Kidney epithelial cell (primary cell): ENCODE measurements at regions not wholly inside any gene's neighbourhood (a gene's known extent, or its start where the extent isn't known, plus 50 kb on each side); places are given as distances from the start of the nearest gene placed in this dataset.

Experiments
- DNase-seq: peaks from one replicate; pipeline ENCODE4 v3.0.0-alpha.2; 2010; ENCODE audit warnings: low read depth
- H3K27me3 ChIP-seq: 2 replicates; pipeline ENCODE4 v1.6.0; 2011; ENCODE audit warnings: low read length; ENCODE audit not compliant: control insufficient read depth, insufficient read depth
- H3K36me3 ChIP-seq: 2 replicates; pipeline ENCODE4 v1.5.1; 2011; ENCODE audit warnings: low read length; ENCODE audit not compliant: control insufficient read depth, insufficient read depth
- H3K4me3 ChIP-seq: 2 replicates; pipeline ENCODE4 v1.5.1; 2011; ENCODE audit warnings: low read depth, mild to moderate bottlenecking, control low read depth, low read length
- CTCF ChIP-seq: IDR thresholded peaks from 2 replicates; pipeline ENCODE4 v1.5.1; 2011; ENCODE audit warnings: mild to moderate bottlenecking, moderate library complexity, low read length, control low read depth, inconsistent platforms; ENCODE audit not compliant: insufficient read depth, poor library complexity, severe bottlenecking

DNA sequence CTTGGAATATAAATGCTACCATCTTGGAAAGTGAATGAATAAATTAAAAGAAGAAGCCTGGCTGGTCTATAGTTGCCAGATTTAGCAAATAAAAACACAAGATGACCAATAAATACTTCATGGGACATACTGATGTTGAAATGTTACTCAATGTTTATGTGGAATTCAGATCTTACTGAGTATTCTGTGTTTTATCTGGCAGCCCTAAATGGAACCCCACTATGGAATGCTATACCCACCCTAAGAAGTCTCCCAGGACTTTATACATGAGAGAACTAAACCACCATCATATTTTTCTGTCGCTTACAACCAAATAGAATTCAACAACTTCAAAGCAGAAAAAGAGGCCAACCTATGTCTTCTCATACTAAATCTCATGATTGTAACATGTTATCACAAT is 177.6 kb upstream of the HMCN1 start:
- no peak for DNase-seq
- H3K27me3 ChIP-seq = no peaks in the 10 kb centered on the region
- H3K36me3 ChIP-seq = no peaks in the 10 kb centered on the region
- TF ChIP-seq CTCF = no peak
- H3K4me3 ChIP-seq = no peak overlapping the region

GRCh38 chr1:185555743-185556142 is 178.4 kb upstream of the HMCN1 start:
- no peaks in the 10 kb centered on the region for H3K27me3 ChIP-seq
- no peak for TF ChIP-seq CTCF
- no peak for DNase-seq

DNA sequence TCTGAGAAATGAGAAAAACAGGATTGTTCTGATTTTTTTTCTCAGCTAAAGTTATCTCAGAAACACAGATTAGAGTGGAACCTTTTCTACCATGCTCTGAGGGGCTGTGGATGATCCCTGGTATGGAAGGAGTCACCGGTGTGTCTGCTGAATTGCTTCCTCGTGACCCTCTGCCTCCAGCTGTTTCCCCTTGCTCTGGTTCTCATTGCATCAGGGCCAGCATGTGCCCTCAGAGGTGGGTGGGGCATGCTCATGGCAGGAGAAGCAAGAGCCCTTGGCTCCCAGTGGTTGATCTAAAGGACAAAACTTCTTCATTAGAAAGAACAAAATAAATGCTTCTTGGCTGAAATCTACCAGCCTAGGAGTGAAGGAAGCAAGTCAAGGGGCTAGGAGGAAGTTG is 183.2 kb upstream of the HMCN1 start:
- no peaks in the 10 kb centered on the region for H3K27me3 ChIP-seq
- H3K4me3 ChIP-seq = no peak overlapping the region
- TF ChIP-seq CTCF = no peak
- DNase-seq = no peak
- no peaks in the 10 kb centered on the region for H3K36me3 ChIP-seq

More at GRCh38 chr1:185555743-185556142, 178.4 kb upstream of the HMCN1 start:
- no peaks in the 10 kb centered on the region for H3K36me3 ChIP-seq
- no peak overlapping the region for H3K4me3 ChIP-seq

- H3K4me3 ChIP-seq = no peak overlapping the region
- no peak for TF ChIP-seq CTCF
- no peaks in the 10 kb centered on the region for H3K27me3 ChIP-seq
- no peaks in the 10 kb centered on the region for H3K36me3 ChIP-seq
- no peak for DNase-seq
These were observed 184.3 kb upstream of the HMCN1 start for GRCh38 chr1:185549906-185550305.

GRCh38 chr1:185546029-185546428 is 188.2 kb upstream of the HMCN1 start:
- H3K36me3 ChIP-seq = no peaks in the 10 kb centered on the region
- DNase-seq = no peak
- H3K27me3 ChIP-seq = no peaks in the 10 kb centered on the region
- no peak overlapping the region for H3K4me3 ChIP-seq
- no peak for TF ChIP-seq CTCF

DNA sequence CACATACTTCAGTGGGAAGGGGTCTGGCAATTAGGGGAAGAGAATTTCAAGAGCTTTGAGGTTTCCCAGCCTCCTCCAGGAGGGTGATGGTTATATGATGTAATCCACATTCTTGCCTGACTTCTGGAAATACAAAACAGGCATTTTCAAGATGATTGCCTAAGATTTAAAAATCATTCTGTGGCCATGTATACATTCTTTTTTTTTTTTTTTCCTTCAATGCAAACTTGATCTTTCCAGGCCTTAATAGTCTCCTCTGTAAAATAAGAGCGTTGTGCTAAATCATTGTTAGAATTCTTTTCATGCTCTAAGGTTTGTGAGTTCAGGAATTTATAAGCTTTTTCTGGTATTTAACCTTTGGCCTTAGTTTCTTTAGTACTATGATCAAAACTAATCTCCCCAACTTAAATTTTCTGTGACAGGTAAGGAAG is 192.3 kb upstream of the HMCN1 start:
- Histone ChIP-seq H3K36me3 (no peaks in the 10 kb centered on the region), H3K4me3 (no peak overlapping the region), H3K27me3 (no peaks in the 10 kb centered on the region)
- DNase-seq = no peak
- TF ChIP-seq CTCF = no peak
